Endothelial cell (in vitro differentiated cells): ENCODE measurements at regions not wholly inside any gene's neighbourhood (a gene's known extent, or its start where the extent isn't known, plus 50 kb on each side); places are given as distances from the start of the nearest gene placed in this dataset.

ENCODE experiments used
- DNase-seq: peaks from one replicate; pipeline ENCODE4 v3.0.0; 2021; ENCODE audit warnings: low spot score
- H3K27ac Mint-ChIP-seq: one replicate; pipeline ENCODE4 v1.8.0; 2021; ENCODE audit warnings: mixed read lengths, inconsistent platforms; ENCODE audit not compliant: unreplicated experiment
- H3K27me3 Mint-ChIP-seq: one replicate; pipeline ENCODE4 v1.8.0; 2021; ENCODE audit warnings: mild to moderate bottlenecking, moderate library complexity, mixed read lengths, inconsistent platforms; ENCODE audit not compliant: unreplicated experiment
- H3K36me3 Mint-ChIP-seq: one replicate; pipeline ENCODE4 v1.8.0; 2021; ENCODE audit warnings: mild to moderate bottlenecking, low read depth, mixed read lengths, inconsistent platforms; ENCODE audit not compliant: unreplicated experiment
- H3K4me1 Mint-ChIP-seq: one replicate; pipeline ENCODE4 v1.8.0; 2021; ENCODE audit warnings: mild to moderate bottlenecking, mixed read lengths, inconsistent platforms; ENCODE audit not compliant: unreplicated experiment
- H3K4me3 Mint-ChIP-seq: one replicate; pipeline ENCODE4 v1.8.0; 2021; ENCODE audit warnings: mild to moderate bottlenecking, mixed read lengths, inconsistent platforms; ENCODE audit not compliant: unreplicated experiment
- H3K9me3 Mint-ChIP-seq: one replicate; pipeline ENCODE4 v1.8.0; 2021; ENCODE audit warnings: mixed read lengths, inconsistent platforms; ENCODE audit not compliant: unreplicated experiment
- CTCF ChIP-seq: fragments of 200-600 bp; sonication (generic); IDR thresholded peaks from one replicate; pipeline ENCODE4 v1.5.0; 2021; ENCODE audit warnings: antibody characterized with exemption; ENCODE audit not compliant: unreplicated experiment

DNA sequence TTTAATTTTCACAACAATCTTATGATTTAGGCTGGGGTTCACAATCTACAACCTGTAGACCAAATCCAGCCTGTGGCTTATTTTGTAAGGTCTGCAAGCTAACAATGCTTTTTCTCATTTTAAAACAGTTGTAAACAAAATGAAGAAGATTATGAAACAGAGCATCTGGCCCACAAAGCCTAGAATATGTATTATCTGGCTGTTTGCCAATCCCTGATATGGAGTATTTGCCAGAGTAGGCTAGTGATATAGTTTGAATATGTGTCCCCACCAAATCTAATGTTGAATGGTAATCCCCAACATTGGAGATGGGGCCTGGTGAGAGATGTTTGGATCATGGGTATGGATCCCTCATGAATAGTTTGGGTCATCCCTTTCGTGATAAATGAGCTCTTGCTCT lies 201.8 kb downstream of the DHX35 start:
- H3K9me3 Mint-ChIP-seq, result no peaks in the 10 kb centered on the region
- H3K27ac Mint-ChIP-seq, result no peak overlapping the region
- DNase-seq, result no peak
- no peaks in the 10 kb centered on the region for H3K36me3 Mint-ChIP-seq
- TF ChIP-seq CTCF, result no peak
- no peak overlapping the region for H3K4me3 Mint-ChIP-seq
- H3K27me3 Mint-ChIP-seq, result peaks cover 2% of the 10 kb centered on the region
- H3K4me1 Mint-ChIP-seq, result no peaks in the 10 kb centered on the region

DNA sequence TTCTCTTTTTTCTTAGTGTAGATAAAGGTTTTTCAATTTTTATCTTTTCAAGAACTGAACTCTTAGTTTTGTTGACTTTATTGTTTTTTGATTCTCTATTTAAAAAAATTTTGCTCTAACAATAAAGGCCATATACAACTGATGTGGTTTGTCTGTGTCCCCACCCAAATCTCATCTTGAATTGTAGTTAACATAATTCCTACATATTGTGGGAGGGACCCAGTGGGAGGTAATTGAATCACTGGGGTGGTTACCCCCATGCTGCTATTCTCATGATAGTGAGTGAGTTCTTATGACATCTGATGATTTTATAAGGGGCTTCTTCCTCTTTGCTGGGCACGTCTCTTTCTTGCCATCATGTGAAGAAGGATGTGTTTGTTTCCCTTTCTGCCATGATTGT lies 199.8 kb downstream of the DHX35 start:
- no peaks in the 10 kb centered on the region for H3K4me1 Mint-ChIP-seq
- DNase-seq, result no peak
- peaks cover 1% of the 10 kb centered on the region for H3K27me3 Mint-ChIP-seq
- H3K27ac Mint-ChIP-seq, result no peak overlapping the region
- no peak for TF ChIP-seq CTCF
- no peaks in the 10 kb centered on the region for H3K36me3 Mint-ChIP-seq
- H3K4me3 Mint-ChIP-seq, result no peak overlapping the region
- H3K9me3 Mint-ChIP-seq, result no peaks in the 10 kb centered on the region

DNA sequence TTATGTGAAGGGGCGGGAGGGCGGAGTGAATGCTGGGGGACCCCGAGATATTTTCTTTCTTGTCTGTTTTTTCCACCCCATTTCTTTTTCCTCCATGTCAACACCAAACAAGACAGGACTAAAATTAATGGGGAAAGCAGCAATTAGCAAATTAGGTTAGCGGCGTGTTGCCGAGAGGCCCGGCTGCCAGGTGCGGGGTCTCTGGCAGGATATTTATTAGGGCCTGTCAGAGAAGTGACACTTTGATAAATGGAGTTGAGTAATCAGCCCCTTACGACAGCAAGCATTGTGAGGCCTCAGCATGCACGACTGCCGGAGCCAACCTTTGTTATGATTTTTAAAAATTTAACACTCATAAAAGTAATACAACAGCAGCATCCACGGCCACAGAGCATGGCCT lies 193.8 kb downstream of the DHX35 start:
- no peak overlapping the region for H3K27ac Mint-ChIP-seq
- no peaks in the 10 kb centered on the region for H3K9me3 Mint-ChIP-seq
- no peak for DNase-seq
- H3K27me3 Mint-ChIP-seq, result peaks cover 3% of the 10 kb centered on the region
- H3K4me3 Mint-ChIP-seq, result no peak overlapping the region
- H3K4me1 Mint-ChIP-seq, result peaks cover 7% of the 10 kb centered on the region
- no peak for TF ChIP-seq CTCF
- H3K36me3 Mint-ChIP-seq, result no peaks in the 10 kb centered on the region

GRCh38 chr20:39152742-39153141 lies 190.6 kb downstream of the DHX35 start:
- H3K36me3 Mint-ChIP-seq, result no peaks in the 10 kb centered on the region
- no peak for DNase-seq
- no peak overlapping the region for H3K27ac Mint-ChIP-seq
- TF ChIP-seq CTCF, result no peak
- no peak overlapping the region for H3K4me3 Mint-ChIP-seq
- H3K4me1 Mint-ChIP-seq, result peaks cover 7% of the 10 kb centered on the region
- peaks cover 2% of the 10 kb centered on the region for H3K27me3 Mint-ChIP-seq
- no peaks in the 10 kb centered on the region for H3K9me3 Mint-ChIP-seq

GRCh38 chr20:39152126-39152525 lies 190.0 kb downstream of the DHX35 start:
- no peaks in the 10 kb centered on the region for H3K36me3 Mint-ChIP-seq
- no peak overlapping the region for H3K4me3 Mint-ChIP-seq
- H3K27me3 Mint-ChIP-seq, result peaks cover 2% of the 10 kb centered on the region
- TF ChIP-seq CTCF, result no peak
- H3K9me3 Mint-ChIP-seq, result no peaks in the 10 kb centered on the region
- H3K4me1 Mint-ChIP-seq, result peaks cover 7% of the 10 kb centered on the region
- no peak overlapping the region for H3K27ac Mint-ChIP-seq
- DNase-seq, result no peak
